Activated CD8-positive, alpha-beta T cell treated with anti-CD3 and anti-CD28 coated beads for 36 hours (primary cell): ENCODE measurements at regions not wholly inside any gene's neighbourhood (a gene's known extent, or its start where the extent isn't known, plus 50 kb on each side); places are given as distances from the start of the nearest gene placed in this dataset.

Source experiments
- ATAC-seq: fragments of 200-7000 bp; cut with Tn5 transposase; one replicate; pipeline ENCODE4 v1.10.0; 2021; ENCODE audit warnings: mild to moderate bottlenecking, moderate library complexity
- CTCF ChIA-PET: fragments of 350-600 bp; sonication (Branson Sonifier 250); formaldehyde crosslinking; loops from one replicate; lab custom pipeline; 2021; ENCODE audit warnings: antibody characterized with exemption; lab: Charles Lee
- POLR2A ChIA-PET: fragments of 350-600 bp; sonication (Branson Sonifier 250); formaldehyde crosslinking; loops from one replicate; lab custom pipeline; 2021; ENCODE audit warnings: antibody characterized with exemption; lab: Charles Lee
- DNase-seq: peaks from one replicate; pipeline ENCODE4 v3.0.0-alpha.2; 2020
- H3K27ac Mint-ChIP-seq: one replicate; pipeline ENCODE4 v1.8.0; 2021; ENCODE audit warnings: mild to moderate bottlenecking, mixed read lengths
- H3K27me3 Mint-ChIP-seq: one replicate; pipeline ENCODE4 v1.8.0; 2021; ENCODE audit warnings: mixed read lengths
- H3K36me3 Mint-ChIP-seq: one replicate; pipeline ENCODE4 v1.8.0; 2021; ENCODE audit warnings: low read depth, mixed read lengths
- H3K4me1 Mint-ChIP-seq: one replicate; pipeline ENCODE4 v1.8.0; 2021; ENCODE audit warnings: low read depth, mixed read lengths
- H3K4me3 Mint-ChIP-seq: one replicate; pipeline ENCODE4 v1.8.0; 2021; ENCODE audit warnings: mild to moderate bottlenecking, moderate library complexity, mixed read lengths
- H3K9me3 Mint-ChIP-seq: one replicate; pipeline ENCODE4 v1.8.0; 2021; ENCODE audit warnings: mixed read lengths
- intact Hi-C: fragments of 100-400 bp; cut with micrococcal nuclease; formaldehyde crosslinking; loops from one replicate; pipeline ENCODE4 v1.10.0; 2022
- TF ChIP-seq, protein P1 (sequence below): fragments of 200-600 bp; IDR thresholded peaks from one replicate; pipeline ENCODE4 v1.8.0; 2022; ENCODE audit warnings: antibody characterized with exemption, mild to moderate bottlenecking

- no peak for ATAC-seq
- Mint-ChIP-seq H3K36me3 (no peaks in the 10 kb centered on the region), H3K4me3 (no peak overlapping the region), H3K9me3 (peaks cover 9% of the 10 kb centered on the region), H3K4me1 (no peaks in the 10 kb centered on the region), H3K27ac (no peak overlapping the region), H3K27me3 (no peaks in the 10 kb centered on the region)
- POLR2A ChIA-PET: no interaction called here
- TF ChIP-seq, protein P1, sequence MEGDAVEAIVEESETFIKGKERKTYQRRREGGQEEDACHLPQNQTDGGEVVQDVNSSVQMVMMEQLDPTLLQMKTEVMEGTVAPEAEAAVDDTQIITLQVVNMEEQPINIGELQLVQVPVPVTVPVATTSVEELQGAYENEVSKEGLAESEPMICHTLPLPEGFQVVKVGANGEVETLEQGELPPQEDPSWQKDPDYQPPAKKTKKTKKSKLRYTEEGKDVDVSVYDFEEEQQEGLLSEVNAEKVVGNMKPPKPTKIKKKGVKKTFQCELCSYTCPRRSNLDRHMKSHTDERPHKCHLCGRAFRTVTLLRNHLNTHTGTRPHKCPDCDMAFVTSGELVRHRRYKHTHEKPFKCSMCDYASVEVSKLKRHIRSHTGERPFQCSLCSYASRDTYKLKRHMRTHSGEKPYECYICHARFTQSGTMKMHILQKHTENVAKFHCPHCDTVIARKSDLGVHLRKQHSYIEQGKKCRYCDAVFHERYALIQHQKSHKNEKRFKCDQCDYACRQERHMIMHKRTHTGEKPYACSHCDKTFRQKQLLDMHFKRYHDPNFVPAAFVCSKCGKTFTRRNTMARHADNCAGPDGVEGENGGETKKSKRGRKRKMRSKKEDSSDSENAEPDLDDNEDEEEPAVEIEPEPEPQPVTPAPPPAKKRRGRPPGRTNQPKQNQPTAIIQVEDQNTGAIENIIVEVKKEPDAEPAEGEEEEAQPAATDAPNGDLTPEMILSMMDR: no peak
- intact Hi-C loops: no loop called here
- CTCF ChIA-PET: no interaction called here
- DNase-seq: no peak
Observed at GRCh38 chr14:98477935-98478334, 794.1 kb downstream of the BCL11B start.

DNA sequence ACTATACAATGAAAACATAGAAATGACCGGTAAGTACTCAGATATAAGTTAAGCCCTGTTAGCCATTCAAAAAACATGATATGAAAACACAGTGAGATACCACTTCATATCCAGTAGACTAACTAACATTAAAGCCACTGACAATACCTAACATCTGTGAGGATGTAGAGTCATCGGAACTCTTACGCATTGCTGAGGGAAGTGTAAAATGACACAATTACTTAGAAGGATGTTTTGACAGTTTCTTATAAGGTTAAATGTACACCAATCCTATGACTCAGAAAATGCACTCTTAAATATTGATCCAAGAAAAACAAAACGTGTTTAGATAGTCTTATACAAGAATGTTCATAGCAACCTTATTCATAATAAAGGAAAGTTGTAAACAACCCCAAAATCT lies 782.9 kb downstream of the BCL11B start:
- ATAC-seq (no peak), DNase-seq (no peak)
- Mint-ChIP-seq H3K9me3 (peaks cover 13% of the 10 kb centered on the region), H3K27ac (no peak overlapping the region), H3K4me1 (peaks cover 2% of the 10 kb centered on the region), H3K4me3 (no peak overlapping the region), H3K36me3 (peaks cover 5% of the 10 kb centered on the region), H3K27me3 (no peaks in the 10 kb centered on the region)
- POLR2A ChIA-PET: no interaction called here
- intact Hi-C loops: no loop called here
- TF ChIP-seq, protein P1: no peak
- CTCF ChIA-PET: no interaction called here

DNA sequence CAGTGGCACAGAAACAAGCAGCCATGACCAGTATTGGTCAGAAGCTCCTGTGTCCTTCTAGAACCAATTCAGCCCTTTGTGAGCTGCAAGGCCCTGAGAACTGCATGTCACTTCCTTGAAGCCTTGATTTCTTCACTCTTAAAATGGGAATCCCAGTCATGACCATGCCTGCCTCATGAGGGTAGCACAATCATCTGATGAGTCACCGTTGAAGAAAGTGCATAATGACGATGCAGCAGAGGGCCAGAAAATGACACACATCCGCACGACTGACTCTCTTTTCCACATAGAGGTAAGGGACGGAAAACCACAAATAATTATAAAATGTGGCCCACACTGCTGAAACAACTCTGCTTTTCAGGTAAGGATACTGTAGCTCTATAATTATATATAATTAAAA lies 777.4 kb downstream of the BCL11B start:
- H3K4me3 Mint-ChIP-seq: no peak overlapping the region
- no peaks in the 10 kb centered on the region for H3K36me3 Mint-ChIP-seq
- H3K27me3 Mint-ChIP-seq: no peaks in the 10 kb centered on the region
- H3K27ac Mint-ChIP-seq: no peak overlapping the region
- intact Hi-C loops: no loop called here
- H3K4me1 Mint-ChIP-seq: peaks cover 5% of the 10 kb centered on the region
- ChIA-PET POLR2A (interaction anchor here (0.6 kb wide), 1 partner anchor 24 kb away, joined by 3 read pairs; no protein-coding TSS in a partner anchor), CTCF (no interaction called here)
- DNase-seq (peak; percentile 17), ATAC-seq (no peak)
- no peaks in the 10 kb centered on the region for H3K9me3 Mint-ChIP-seq
- TF ChIP-seq, protein P1: no peak

DNA sequence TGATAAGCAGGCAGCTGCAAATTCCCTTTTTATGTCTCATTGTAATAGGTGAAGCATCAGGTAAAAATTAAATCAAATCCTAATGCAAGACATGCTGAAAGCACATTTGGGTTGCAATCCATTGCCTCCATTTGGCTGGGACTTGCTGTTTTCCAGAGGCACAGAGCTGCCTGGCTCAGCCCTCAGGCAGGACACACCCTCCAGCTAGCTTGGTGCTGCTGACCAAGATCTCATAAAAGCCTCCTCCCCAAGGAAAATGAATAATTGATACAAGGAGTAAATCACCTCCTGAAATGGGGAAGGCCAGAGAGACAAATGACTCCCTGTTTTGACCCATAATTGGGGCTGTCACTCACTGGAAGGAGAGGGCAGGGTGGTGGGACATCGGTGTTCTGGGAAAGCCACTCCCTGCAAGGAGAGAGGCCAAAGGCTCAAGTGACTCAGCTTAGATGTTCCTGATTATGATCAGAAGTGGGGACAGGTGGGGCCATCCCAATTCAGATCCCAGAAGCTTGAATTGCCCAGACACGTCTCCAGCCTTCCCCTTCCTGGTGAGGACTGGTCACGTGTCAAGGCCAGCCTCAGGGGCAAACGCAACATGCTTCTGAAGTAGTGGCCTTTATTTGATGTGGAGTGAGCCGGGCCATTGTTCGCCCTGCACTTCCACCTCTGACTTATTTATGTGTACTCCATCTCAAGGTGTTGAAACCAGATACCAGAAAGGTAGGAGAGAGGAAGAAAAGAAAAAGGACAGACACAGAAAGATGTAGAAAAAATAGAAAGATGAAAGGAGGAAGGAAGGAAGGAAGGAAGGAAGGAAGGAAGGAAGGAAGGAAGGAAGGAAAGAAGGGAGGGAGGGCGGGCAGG lies 773.7 kb downstream of the BCL11B start:
- H3K27me3 Mint-ChIP-seq: no peaks in the 10 kb centered on the region
- intact Hi-C loops: no loop called here
- ATAC-seq (no peak), DNase-seq (no peak)
- peaks cover 5% of the 10 kb centered on the region for H3K4me1 Mint-ChIP-seq
- H3K9me3 Mint-ChIP-seq: no peaks in the 10 kb centered on the region
- H3K4me3 Mint-ChIP-seq: no peak overlapping the region
- CTCF ChIA-PET: interaction anchor here (0.7 kb wide), 1 partner anchor 113 kb away, joined by 3 read pairs; no protein-coding TSS in a partner anchor
- H3K27ac Mint-ChIP-seq: no peak overlapping the region
- POLR2A ChIA-PET: no interaction called here
- TF ChIP-seq, protein P1: no peak
- H3K36me3 Mint-ChIP-seq: no peaks in the 10 kb centered on the region

DNA sequence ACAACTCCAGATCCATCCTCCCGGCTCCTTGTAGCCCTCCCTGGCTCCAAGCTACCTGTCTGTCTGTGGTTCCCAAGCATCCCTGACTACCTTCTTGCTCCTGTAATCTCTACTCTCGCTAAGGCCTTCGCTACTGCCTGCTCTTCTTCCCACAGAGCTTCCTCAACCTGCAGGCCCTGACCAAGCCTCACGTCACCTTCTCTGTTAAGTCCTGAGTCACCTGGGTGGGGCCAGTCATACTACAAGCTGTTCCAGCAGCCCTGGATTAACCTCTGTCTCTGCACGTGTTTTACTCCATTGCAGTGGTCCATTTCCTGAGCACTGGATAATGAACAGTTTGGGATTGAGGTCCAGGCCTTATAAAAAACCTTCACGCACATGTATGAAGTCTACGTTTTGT lies 770.7 kb downstream of the BCL11B start:
- TF ChIP-seq, protein P1: no peak
- H3K27me3 Mint-ChIP-seq: no peaks in the 10 kb centered on the region
- ChIA-PET POLR2A (no interaction called here), CTCF (no interaction called here)
- no peak overlapping the region for H3K4me3 Mint-ChIP-seq
- no peaks in the 10 kb centered on the region for H3K36me3 Mint-ChIP-seq
- ATAC-seq (no peak), DNase-seq (no peak)
- no peaks in the 10 kb centered on the region for H3K9me3 Mint-ChIP-seq
- H3K4me1 Mint-ChIP-seq: peaks cover 2% of the 10 kb centered on the region
- no peak overlapping the region for H3K27ac Mint-ChIP-seq
- intact Hi-C loops: no loop called here
